Neural cell (in vitro differentiated cells): ENCODE measurements at regions not wholly inside any gene's neighbourhood (a gene's known extent, or its start where the extent isn't known, plus 50 kb on each side); places are given as distances from the start of the nearest gene placed in this dataset.

ENCODE experiments used
- CTCF ChIP-seq: fragments of 450-650 bp; IDR thresholded peaks from 2 replicates; pipeline ENCODE4 v1.5.1; 2014; ENCODE audit warnings: antibody characterized with exemption, mild to moderate bottlenecking, moderate library complexity; ENCODE audit not compliant: poor library complexity, severe bottlenecking
- EZH2 ChIP-seq: fragments of 200-600, 300-800 bp; shearing (Covaris generic), sonication (generic); IDR thresholded peaks from 2 replicates; pipeline ENCODE4 v1.6.1; 2014; ENCODE audit warnings: antibody characterized with exemption, low read length, borderline replicate concordance, mild to moderate bottlenecking; ENCODE audit not compliant: insufficient read depth, poor library complexity, severe bottlenecking
- POLR2AphosphoS5 ChIP-seq: IDR thresholded peaks from 2 replicates; pipeline ENCODE4 v1.6.1; 2012
- SMC3 ChIP-seq: fragments of 450-650 bp; conservative IDR thresholded peaks from 2 replicates; pipeline ENCODE4 v1.6.1; 2014; ENCODE audit warnings: antibody characterized with exemption, mild to moderate bottlenecking, moderate library complexity; ENCODE audit not compliant: poor library complexity

GRCh38 chr9:25449503-25449902 is 228.7 kb downstream of the TUSC1 start:
- TF ChIP-seq POLR2AphosphoS5 (no peak), CTCF (no peak), SMC3 (no peak), EZH2 (no peak)
